GOT3 (cell line): ENCODE measurements at regions not wholly inside any gene's neighbourhood (a gene's known extent, or its start where the extent isn't known, plus 50 kb on each side); places are given as distances from the start of the nearest gene placed in this dataset.

ENCODE experiments used
- DNase-seq: peaks from one replicate; lab custom pipeline; 2025; ENCODE audit warnings: mixed read lengths; lab: John Stamatoyannopoulos, UW

DNA sequence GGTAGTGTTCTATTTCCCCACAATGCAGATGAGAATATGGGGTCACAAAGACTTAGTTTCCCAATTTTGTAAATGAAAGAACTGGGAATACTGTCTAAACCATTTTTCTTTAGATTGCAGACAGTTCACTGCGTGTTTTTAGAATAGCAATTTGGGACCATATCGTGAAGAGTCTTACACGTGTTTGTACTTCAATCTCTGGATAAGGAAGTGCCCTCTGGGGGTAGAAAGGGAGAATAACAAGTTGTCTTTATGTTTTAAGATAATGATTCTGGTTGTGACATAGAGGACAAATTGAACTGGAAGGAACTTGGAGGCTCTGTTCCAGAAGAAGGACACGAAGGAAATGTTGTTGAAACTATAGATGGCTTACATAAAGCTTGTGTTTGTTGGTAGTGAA is 457.7 kb downstream of the CBLN2 start:
- no peak for DNase-seq

DNA sequence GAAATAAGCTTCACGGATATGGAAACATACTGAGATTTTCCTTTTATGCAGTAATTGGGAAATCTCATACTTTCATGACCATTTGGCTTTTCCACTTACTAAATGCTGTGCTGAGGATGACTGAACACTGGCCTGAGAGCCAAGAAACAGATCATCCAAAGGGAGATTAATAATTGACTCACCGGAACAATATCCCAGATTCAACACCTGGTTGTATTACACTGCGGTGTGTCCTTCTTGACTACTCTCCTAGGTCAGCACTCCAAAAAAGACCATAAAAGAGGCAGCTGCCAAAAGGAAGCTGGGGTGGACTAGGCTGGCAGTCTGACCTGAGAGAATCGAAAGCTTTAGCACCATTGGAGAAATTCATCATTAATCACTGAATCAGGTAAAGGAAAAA is 469.1 kb downstream of the CBLN2 start:
- DNase-seq: no peak

DNA sequence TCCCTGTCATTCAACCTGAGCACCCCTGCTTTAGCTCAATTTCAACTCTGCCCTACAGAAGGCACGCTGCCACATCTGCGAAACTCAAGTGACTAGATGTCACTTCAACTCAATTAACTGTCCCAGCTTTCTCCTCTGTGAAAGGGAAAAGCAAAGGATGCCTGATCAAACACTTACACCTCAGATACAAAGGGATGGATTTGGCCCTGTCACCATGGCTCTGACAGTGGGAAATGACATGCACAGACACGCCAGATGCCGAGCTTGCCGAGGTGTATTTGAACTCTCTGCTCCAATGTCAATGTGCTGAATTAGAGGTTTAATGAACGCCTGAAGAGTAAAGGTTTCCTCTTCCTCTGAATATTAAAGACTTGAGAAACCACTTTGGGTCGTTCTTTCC is 481.1 kb downstream of the CBLN2 start:
- DNase-seq: no peak

DNA sequence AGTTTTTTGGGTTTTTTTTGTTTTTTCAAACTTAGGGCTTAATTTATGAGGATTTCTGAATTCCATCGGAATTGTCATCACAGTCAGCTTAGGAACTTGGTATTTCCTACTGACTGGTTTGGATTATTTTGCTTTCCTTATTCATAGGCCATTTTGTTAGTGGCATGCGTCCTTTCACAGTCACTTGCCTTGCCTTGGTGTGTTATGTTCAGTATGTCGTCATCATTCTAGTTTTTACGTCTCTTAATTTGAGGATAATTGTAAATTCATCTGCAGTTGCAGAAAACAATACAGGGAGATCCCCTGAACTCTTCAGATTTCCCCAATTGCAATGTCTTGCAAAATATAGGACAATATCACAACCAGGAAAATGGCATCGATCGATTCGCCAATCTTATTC is 485.3 kb downstream of the CBLN2 start:
- no peak for DNase-seq

DNA sequence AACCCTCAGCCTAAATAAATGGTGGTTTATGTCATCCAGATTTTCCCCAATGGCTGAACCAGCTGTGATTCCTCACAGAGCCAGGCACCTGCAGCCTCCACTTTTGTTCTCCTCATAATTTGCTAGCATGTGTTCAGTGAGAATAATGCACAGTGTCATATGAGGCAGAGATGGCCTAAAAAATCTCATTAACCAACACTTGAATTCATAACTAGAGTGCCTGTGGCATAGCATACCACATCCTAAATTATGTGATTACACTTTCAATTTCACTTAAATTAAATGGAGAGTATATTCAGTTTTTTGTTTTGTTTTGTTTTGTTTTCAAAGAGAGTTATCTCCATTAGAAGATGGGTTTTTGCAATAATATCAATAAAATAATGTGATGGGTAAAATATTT is 488.0 kb downstream of the CBLN2 start:
- no peak for DNase-seq

DNA sequence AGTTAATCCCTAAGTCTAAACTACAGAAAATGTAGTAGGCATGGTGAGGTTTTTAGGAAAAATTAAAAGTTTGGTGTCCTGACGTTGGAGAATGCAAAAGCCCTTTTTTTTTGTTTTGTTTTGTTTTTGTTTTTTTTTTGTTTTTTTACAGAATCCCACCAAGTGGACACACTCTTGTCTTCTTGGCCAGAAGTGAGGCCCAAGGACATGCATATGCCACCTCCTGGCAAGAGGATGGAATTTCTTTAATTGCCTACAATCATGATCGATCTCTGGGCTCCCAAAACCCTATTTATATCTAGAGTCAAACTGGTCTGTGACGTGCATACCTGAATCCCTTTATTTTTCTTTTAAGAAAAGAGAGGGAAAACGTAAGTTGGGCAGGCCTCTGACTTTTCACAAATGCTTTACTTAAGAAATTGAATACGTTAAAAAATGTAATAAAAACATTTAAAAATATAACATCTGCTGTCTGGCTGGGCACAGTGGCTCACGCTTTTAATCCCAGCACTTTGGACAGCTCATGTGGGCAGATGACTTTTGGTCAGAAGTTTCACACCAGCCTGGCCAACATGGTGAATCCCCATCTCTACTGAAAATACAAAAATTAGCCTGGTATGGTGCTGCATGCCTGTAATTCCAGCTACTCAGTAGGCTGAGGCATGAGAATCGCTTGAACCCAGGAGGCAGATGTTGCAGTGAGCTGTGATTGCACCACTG is 502.7 kb downstream of the CBLN2 start:
- no peak for DNase-seq

DNA sequence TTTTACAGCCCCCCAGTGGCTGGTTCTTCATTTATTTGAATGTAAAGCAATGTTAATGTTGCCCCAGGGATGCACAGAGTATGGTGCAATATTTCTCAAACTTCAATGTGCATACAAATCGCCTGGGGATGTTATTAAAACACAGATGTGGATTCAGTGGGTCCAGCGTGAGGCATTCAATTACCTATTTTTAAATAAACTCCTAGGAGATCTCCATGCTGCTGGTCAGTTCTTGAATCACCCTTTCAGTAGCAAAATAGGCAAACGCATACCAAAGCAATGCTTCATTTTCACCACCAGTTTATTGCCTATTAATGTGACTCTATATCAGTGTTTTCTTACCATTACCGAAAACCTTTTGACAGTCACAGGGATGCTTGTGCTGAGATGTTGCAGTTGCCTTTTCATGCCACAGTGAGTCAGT is 530.7 kb downstream of the CBLN2 start:
- no peak for DNase-seq

DNA sequence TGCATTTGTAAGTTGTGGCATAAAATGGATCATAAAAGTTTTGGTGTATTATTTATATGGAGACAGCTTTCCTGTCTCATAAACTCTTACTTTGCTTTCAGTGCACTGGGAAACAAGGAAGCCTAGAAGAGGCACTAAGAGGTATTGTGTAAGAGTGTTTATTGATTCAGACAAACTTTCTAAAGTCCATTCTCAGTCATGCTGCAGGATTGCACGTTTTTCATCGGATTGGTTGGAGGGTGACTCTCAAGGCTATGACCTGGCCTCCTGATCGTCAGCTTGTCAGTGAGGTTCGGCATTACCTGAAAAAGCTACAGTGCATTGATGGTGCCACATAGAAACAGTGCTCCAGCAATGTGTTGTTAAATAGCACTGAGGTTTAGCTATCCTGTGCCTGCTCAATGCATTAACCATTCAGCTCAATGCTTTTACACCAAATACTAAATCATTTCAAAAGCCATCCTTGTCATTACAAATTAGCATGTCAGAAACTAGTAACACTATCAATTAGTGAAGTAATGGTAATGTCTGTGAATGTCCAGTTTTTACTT is 545.5 kb downstream of the CBLN2 start:
- DNase-seq: no peak

DNA sequence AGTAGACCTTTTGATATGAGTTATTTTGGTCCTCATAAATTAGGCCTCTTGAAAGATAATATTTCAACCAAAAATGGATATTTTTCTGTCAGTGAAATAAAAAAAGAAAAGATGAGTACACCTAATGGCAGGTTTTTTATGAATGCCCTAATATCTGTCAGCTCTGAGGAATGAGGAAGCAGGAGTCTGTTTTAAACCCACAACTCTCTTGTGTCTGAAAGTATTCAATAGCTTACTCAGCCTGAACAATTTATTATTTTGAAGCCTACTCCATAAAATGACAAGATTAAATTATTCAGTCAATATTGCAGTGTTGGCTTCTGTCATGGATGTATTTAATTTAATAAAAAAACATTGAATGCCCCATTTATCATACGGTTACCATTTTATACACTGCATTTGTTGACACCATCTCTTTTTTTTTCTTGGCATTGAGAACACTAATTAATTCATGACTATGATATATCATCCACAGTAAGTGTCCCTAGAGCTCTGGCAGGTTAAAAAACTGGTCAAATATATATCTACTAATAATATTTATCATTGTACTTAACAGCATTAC is 548.2 kb downstream of the CBLN2 start:
- DNase-seq: no peak

DNA sequence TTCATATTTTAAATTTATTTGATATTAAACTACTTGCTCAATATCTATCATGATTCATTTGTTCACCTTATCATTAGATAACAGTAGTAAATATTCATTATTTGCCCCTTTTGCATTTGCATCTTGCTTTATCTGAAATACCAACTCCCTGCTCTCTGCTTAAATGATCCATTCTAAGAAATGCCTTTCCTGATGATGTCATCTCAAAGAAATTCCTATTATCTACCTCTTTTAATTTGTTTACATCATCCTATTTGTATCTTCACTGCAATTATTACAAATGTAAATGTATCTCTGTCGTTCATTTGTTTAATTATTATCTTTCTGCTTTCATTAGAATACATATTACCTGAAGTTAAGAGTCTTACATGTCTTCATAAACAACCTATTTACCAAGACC is 549.9 kb downstream of the CBLN2 start:
- DNase-seq: no peak

DNA sequence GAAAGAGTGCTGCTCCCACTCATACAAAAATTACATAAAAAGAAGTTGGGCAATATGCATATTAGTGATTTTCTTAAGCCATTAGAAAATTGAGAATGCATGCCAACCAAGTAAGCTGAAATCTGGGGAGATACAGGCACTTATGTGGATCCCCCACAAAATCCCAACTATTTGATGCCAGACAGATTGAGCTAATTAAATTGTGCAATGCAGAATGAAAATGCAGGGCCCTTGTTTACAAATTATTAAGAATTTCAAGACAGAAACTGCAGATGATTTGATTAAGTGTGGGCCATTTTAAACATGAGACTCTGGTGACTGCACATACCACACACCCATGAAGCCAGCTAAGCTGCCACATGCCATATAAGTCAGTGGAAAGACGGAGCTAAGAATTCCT is 554.5 kb downstream of the CBLN2 start:
- DNase-seq: no peak

DNA sequence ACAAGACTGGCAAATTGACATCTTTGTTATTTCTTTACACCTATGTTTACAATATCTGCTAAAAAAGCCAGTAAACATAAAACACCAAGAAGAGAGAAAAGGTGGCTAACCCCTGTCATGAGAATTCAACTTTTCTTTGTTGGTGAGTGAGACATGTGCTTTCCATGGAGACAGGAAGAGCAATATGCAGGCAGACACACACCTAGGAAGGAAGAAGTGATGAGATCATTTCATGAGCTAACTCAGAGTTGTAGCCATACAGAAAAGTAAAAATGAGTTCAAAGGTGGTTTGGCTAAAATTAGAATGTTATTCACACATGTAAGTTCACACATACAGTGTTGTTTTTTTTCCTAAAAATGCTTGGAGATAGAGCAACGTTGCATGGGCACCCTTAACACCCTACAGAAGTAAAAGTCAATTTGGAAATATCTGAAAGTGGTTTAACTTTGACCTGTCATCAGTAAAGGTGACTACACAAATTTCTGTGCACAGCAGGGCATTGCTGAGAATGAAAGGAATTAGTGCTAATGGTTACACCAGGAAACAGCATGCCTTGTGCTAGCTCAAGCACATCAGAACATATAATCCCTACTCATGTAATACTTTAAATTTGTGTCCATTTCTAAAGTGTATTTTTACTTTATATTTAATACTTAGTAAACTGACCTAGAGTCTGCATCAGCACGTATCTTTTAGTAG is 557.6 kb downstream of the CBLN2 start:
- DNase-seq: no peak

DNA sequence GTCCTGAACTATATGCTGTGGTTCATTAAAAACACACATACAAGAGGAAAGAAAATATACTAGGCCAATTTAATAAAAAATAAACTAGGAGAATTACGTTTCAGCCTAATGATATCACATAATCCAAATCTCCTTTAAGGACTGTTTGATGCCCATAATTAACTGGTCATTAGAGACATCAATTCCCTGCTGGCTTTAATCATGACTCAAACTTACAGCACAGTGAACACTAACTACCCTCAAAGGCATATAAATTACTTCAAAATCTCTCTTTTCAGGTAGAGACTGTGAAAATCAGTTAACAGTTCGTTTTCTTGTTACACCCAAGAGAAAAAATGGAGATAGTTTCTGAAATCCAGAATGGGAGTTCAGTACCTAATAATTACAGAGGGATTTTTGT is 567.4 kb downstream of the CBLN2 start:
- DNase-seq: no peak

DNA sequence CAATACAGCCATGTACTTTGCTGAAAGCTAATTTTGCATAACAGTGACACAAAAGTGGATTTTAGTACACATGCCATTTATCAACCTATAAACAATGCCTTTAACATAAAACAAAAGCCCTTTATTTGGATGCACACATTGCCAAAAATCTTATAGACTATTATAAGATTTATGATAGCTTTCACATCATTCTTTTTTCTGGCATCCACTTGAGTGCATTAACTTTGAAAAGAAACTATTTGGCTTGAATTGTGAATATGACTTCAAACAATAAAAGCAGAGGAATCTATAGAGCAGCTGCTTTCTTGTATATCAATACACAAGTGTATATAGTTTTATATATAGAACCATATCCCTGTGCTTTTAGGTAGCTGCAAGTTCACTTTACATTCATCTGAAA is 577.4 kb downstream of the CBLN2 start:
- DNase-seq: no peak

DNA sequence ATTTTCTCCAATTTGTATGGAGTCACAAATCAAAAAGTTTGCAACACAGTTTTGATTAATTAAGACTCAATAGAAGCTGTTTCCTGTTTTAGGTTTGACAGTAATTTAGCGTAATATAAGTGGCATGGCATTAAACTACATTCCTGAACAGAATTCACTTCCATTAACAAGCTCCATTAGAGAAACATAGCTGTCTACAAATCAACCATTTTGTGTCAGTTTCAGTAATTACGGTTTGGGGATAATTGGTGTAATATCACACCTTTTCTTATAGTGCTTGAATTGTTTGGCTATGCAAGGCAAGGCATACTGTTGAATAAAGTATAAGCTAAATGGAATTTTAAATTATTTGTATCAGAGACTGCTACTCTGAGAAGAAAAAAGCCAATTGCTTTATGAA is 585.5 kb downstream of the CBLN2 start:
- no peak for DNase-seq

DNA sequence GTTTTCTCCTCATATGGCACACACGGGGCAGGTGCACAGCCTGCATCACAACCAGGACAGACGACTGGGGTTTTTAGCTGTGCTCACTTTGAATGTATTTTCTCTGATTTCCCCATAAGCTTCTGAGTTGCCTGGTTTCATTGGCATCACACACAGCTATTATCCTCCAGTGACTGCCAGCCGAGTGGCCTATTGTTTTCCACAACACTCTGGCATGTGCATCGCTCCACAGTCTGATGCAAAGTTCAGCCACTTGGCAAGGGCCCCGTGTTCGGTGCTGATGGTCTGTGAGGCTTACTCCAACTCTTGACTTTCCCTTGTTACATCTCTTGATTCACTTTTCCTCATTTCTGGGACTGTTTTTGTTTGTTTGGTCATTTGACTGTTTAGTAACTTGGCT is 593.1 kb downstream of the CBLN2 start:
- no peak for DNase-seq

DNA sequence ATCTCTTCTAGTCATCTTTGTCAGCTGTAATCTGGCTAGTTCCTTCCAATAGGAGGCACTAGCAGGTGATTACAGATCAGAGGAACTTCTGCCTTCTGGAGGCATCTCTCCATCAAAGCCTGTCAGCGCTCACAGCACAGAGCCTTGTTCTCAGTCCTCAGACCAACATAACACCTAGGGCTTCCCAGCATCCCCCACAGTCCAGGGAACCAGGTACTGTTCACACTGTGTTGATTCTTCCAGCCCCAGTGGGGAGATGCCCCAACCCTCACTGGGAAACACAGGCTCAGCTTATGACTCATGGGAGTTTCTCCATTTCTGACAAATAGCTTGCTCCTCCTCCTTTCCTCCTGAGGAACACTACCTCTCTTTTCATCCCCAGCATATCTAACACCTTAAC is 601.7 kb downstream of the CBLN2 start:
- DNase-seq: no peak

DNA sequence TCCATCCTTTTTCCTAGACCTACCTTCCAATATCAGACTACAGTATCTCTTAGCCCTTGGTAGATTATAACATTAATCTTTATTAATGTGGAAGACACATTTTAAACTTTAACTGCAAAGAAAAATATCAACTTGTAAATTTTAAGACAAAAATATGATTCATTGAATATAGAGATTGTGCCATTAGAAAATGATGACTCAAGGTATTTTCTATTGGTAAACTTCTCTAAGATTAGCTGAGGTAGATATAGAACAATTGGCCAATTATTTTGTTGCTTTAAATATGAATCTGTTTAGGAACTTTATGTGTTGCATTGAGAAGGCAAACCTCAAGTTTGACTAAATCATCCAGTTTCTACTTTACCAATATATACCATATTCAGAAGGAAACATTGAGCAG is 604.7 kb downstream of the CBLN2 start:
- no peak for DNase-seq

DNA sequence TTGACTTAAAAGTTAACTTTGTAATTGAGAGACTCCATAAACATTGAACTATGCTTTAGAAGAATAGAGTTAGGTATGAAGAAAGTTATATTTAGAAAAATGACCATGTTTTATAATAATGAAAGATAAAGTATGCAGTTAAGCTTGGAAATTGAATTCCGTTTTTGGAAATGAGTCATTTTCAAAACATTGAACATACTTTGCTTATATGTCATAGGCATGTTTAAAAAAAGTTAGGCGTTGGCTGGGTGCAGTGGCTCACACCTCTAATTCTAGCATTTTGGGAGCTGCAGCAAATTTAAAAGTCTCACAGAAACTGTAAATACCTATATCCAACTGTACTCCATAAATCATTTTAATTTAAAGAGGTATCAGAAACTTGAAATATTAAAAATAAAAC is 607.4 kb downstream of the CBLN2 start:
- DNase-seq: no peak

DNA sequence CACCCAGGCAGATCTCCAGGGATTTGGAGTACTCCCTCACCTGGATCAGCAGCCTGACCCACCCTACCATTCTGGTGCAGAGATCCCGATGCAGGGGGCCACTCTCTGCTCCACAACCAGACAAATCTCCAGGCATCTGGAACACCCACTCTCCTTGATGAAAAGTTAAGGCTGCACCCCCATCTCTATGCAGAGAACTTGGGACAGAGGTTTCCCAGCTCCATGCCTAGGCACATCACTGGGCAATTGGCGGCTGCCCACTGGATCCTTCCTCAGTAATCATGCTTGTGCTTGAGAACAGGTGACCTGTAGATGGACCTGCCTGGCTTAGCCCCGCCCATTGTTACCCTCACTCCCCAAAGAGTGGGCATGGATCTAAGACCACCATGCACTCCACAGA is 624.9 kb downstream of the CBLN2 start:
- no peak for DNase-seq

DNA sequence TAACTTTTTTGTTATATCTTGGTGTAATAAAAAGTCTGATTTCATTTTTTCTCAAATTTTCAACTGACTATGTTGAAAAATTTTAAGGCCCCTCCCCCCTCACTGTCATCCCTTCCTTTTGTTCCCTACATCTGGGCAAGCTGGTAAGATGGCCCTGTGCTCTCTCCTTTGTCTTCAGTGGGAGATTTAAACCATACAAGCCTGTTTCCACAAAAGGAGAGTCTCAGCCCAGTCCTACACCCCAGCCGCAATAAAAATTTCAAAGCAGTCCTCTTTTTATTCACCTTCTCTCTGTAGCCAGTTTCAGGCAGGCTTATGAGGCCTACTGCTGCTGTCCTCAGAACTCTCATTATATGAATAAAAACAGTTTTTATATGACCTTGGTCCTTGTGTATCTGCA is 630.5 kb downstream of the CBLN2 start:
- no peak for DNase-seq

DNA sequence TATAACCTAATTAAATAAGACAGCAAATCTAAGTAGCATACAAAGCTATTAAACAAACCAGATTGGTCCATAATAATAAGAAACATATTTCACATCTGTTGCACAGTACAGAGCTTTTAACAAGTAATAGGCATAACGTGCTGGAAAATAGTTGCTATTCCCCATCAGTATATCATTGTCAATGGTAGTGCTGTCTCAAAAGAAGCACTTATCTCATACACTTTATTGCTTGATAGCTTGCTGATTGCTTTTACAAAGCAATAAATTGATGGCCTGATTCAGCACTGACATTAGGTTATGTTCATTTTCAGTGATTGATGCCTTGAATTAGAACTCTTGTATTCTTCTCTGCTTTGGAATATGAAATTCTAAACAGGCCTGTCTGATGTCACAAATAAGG is 641.7 kb downstream of the CBLN2 start:
- no peak for DNase-seq

DNA sequence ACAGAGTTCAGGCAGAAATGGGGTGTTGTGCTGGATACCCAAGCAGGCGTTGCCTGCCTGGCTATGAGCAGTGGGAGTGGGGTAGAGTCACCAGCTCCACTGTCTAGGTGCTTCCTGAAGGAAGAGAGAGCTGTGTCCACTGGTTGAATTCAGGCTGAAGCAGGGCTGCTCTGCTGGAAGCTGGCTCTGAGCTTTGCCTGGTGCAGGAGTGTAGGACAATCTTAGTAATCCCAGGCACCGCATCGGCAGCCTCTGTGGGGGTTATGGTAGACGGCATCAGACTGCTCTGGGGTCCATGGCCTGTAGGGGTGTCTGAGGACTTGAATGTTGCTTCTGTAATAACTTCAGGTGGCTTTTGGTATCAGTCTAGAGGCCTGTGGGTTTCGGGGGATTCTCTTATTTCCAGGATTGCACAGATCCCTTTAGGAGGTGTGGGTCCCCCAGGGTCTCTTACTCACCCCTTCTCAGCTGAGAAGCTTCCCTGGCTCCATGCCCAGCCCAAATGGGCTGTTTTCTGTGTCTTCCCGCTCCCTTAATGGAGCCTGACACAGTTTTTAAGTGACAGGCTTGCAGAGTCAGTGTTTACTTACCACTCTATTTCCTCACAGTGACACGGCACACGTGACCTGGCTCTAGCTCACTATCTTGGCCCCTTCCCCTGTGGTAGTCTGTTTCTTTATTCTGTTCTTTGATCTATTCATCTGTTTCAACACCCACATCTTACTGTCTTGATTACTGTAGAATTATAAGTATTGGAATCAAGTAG is 644.3 kb downstream of the CBLN2 start:
- DNase-seq: no peak
